ENCODE measurements at regions not wholly inside any gene's neighbourhood (a gene's known extent, or its start where the extent isn't known, plus 50 kb on each side); places are given as distances from the start of the nearest gene placed in this dataset.

- peak; percentile 23 for DNase-seq (ENCODE audit: low read depth)
Observed at GRCh38 chr3:64853456-64853855, 165.7 kb upstream of the ADAMTS9 start.

GRCh38 chr3:64852738-64853137, 164.9 kb upstream of the ADAMTS9 start:
- no peak overlapping the region for H3K4me3 ChIP-seq (ENCODE audit: low read length)
- TF ChIP-seq CTCF (IDR thresholded peaks at IDR 0.05; ENCODE audit: insufficient read depth, low read depth, low read length, missing control alignments), result no peak
- no peak for DNase-seq (ENCODE audit: low read depth)

More at GRCh38 chr3:64853456-64853855, 165.7 kb upstream of the ADAMTS9 start:
- H3K4me3 ChIP-seq (ENCODE audit: low read length), result no peak overlapping the region
- no peak for TF ChIP-seq CTCF (IDR thresholded peaks at IDR 0.05; ENCODE audit: insufficient read depth, low read depth, low read length, missing control alignments)

GRCh38 chr3:64848822-64849221, 161.0 kb upstream of the ADAMTS9 start:
- no peak for TF ChIP-seq CTCF (IDR thresholded peaks at IDR 0.05; ENCODE audit: insufficient read depth, low read depth, low read length, missing control alignments)
- DNase-seq (ENCODE audit: low read depth), result no peak
- H3K4me3 ChIP-seq (ENCODE audit: low read length), result no peak overlapping the region

GRCh38 chr3:64848127-64848800, 160.5 kb upstream of the ADAMTS9 start:
- no peak for DNase-seq (ENCODE audit: low read depth)
- no peak overlapping the region for H3K4me3 ChIP-seq (ENCODE audit: low read length)
- TF ChIP-seq CTCF (IDR thresholded peaks at IDR 0.05; ENCODE audit: insufficient read depth, low read depth, low read length, missing control alignments), result no peak

- DNase-seq (ENCODE audit: low read depth), result no peak
Observed at GRCh38 chr3:64844558-64844957, 156.8 kb upstream of the ADAMTS9 start.

GRCh38 chr3:64837986-64838735, 150.4 kb upstream of the ADAMTS9 start:
- no peak overlapping the region for H3K4me3 ChIP-seq (ENCODE audit: low read length)
- DNase-seq (ENCODE audit: low read depth), result no peak
- no peak for TF ChIP-seq CTCF (IDR thresholded peaks at IDR 0.05; ENCODE audit: insufficient read depth, low read depth, low read length, missing control alignments)

More at GRCh38 chr3:64844558-64844957, 156.8 kb upstream of the ADAMTS9 start:
- no peak overlapping the region for H3K4me3 ChIP-seq (ENCODE audit: low read length)
- no peak for TF ChIP-seq CTCF (IDR thresholded peaks at IDR 0.05; ENCODE audit: insufficient read depth, low read depth, low read length, missing control alignments)
